ENCODE measurements at regions not wholly inside any gene's neighbourhood (a gene's known extent, or its start where the extent isn't known, plus 50 kb on each side); places are given as distances from the start of the nearest gene placed in this dataset.
"Not testable (repeated sequence)": the region's sequence is repeated elsewhere in the genome, so short reads cannot be mapped to it uniquely, and the experiment has no call there.

- DNase-seq, result no peak
Observed at GRCh38 chr17:77610972-77611521, 347.5 kb upstream of the TNRC6C start.

- DNase-seq, result no peak
Observed at GRCh38 chr17:77611791-77612502, 346.6 kb upstream of the TNRC6C start.

- no peak for DNase-seq
Observed at GRCh38 chr17:77613218-77613617, 345.3 kb upstream of the TNRC6C start.

- no peak for DNase-seq
Observed at GRCh38 chr17:77613627-77614026, 344.9 kb upstream of the TNRC6C start.

- no peak for DNase-seq
Observed at GRCh38 chr17:77615703-77616253, 342.7 kb upstream of the TNRC6C start.

GRCh38 chr17:77616254-77616731 is 342.2 kb upstream of the TNRC6C start:
- no peak for DNase-seq

- DNase-seq, result no peak
Observed at GRCh38 chr17:77617516-77617915, 341.0 kb upstream of the TNRC6C start.

GRCh38 chr17:77618173-77618572 is 340.3 kb upstream of the TNRC6C start:
- DNase-seq, result no peak

GRCh38 chr17:77618731-77619130 is 339.8 kb upstream of the TNRC6C start:
- no peak for DNase-seq

GRCh38 chr17:77619326-77619725 is 339.2 kb upstream of the TNRC6C start:
- no peak for DNase-seq

GRCh38 chr17:77619851-77620250 is 338.7 kb upstream of the TNRC6C start:
- no peak for DNase-seq

GRCh38 chr17:77620282-77620681 is 338.2 kb upstream of the TNRC6C start:
- DNase-seq, result no peak

GRCh38 chr17:77622084-77622483 is 336.4 kb upstream of the TNRC6C start:
- DNase-seq, result not testable (repeated sequence)

GRCh38 chr17:77622647-77623046 is 335.9 kb upstream of the TNRC6C start:
- DNase-seq, result no peak

GRCh38 chr17:77623321-77623720 is 335.2 kb upstream of the TNRC6C start:
- DNase-seq, result not testable (repeated sequence)

GRCh38 chr17:77628035-77628434 is 330.5 kb upstream of the TNRC6C start:
- DNase-seq, result no peak

GRCh38 chr17:77629284-77629683 is 329.2 kb upstream of the TNRC6C start:
- not testable (repeated sequence) for DNase-seq

GRCh38 chr17:77631307-77631706 is 327.2 kb upstream of the TNRC6C start:
- no peak for DNase-seq

GRCh38 chr17:77632619-77633018 is 325.9 kb upstream of the TNRC6C start:
- DNase-seq, result no peak

- no peak for DNase-seq
Observed at GRCh38 chr17:77634710-77635109, 323.8 kb upstream of the TNRC6C start.

GRCh38 chr17:77635176-77635575 is 323.3 kb upstream of the TNRC6C start:
- DNase-seq, result no peak

GRCh38 chr17:77635785-77636184 is 322.7 kb upstream of the TNRC6C start:
- not testable (repeated sequence) for DNase-seq

GRCh38 chr17:77636835-77637817 is 321.4 kb upstream of the TNRC6C start:
- DNase-seq, result no peak
